ENCODE measurements at regions not wholly inside any gene's neighbourhood (a gene's known extent, or its start where the extent isn't known, plus 50 kb on each side); places are given as distances from the start of the nearest gene placed in this dataset.
"Not testable (repeated sequence)": the region's sequence is repeated elsewhere in the genome, so short reads cannot be mapped to it uniquely, and the experiment has no call there.

GRCh38 chr20:48374031-48374907, 453.5 kb downstream of the PREX1 start:
- TF ChIP-seq L3MBTL2 (conservative IDR thresholded peaks at IDR 0.05), result 0 out of 2 replicates have a peak, but pooled peaks have one; percentile 20
- CTCF ChIA-PET, POLR2A ChIA-PET: not testable (repeated sequence)
- peak; percentile 19 for DNase-seq (ENCODE audit: extremely low spot score)

DNA sequence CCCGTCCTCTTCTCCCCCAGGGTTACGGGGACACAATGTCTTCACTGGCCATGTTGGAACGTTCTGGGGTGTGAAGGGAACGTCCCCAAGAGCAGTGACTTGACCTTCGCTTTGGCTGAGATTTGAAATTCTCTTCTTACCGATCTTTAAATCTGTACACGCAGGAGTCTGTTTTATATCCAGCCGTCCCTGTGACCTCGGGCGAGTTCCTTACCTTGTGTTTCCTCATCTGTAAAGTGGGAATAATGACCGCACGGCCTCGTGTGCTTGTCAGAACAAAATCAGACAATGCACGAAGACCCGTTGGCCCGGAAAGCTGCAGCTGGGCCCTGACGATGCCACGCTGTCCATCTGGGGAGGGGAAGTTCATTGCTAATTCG, 454.3 kb downstream of the PREX1 start:
- POLR2A ChIA-PET, result no interaction called here
- CTCF ChIA-PET, result no interaction called here
- TF ChIP-seq TARDBP (IDR thresholded peaks at IDR 0.05) (no peak), L3MBTL2 (conservative IDR thresholded peaks at IDR 0.05) (no peak), BHLHE40 (IDR thresholded peaks at IDR 0.05; ENCODE audit: borderline replicate concordance) (no peak), LEF1 (IDR thresholded peaks at IDR 0.05; ENCODE audit: borderline replicate concordance) (no peak), HDGF (IDR thresholded peaks at IDR 0.05; ENCODE audit: borderline replicate concordance) (no peak), SUZ12 (IDR thresholded peaks at IDR 0.05) (no peak), ARNT (IDR thresholded peaks at IDR 0.05) (no peak), FOXA1 (IDR thresholded peaks at IDR 0.05) (no peak), FOXM1 (IDR thresholded peaks at IDR 0.05; ENCODE audit: borderline replicate concordance) (no peak), NFRKB (IDR thresholded peaks at IDR 0.05) (no peak), FOXK2 (IDR thresholded peaks at IDR 0.05) (no peak), ELF4 (IDR thresholded peaks at IDR 0.05) (no peak), PKNOX1 (IDR thresholded peaks at IDR 0.05) (no peak), ZNF384 (IDR thresholded peaks at IDR 0.05) (no peak)
- no peak for DNase-seq (ENCODE audit: extremely low spot score)

- DNase-seq (ENCODE audit: extremely low spot score); CTCF ChIA-PET; POLR2A ChIA-PET: not testable (repeated sequence)
Measured at GRCh38 chr20:48372851-48373554, 454.8 kb downstream of the PREX1 start.

DNA sequence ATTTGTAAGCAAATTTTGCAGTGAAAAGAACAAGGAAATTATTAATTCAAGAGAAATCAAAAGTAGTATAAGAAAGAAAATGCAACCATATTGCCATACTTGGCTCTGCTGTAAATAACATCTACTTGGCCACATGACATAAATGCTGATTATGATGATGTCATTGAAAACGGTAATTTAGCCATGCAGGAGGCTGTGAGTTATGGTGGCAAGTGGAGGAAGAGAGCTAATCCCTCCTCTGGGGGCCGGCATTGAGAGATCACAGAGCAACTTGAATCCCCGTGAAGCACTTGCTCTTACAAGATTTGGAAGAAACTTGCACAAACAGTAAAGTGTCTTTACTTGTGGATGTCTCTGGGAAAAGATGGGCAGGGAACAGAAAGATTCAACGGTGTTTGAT, 456.6 kb downstream of the PREX1 start:
- DNase-seq (ENCODE audit: extremely low spot score), result no peak
- TF ChIP-seq HDGF (IDR thresholded peaks at IDR 0.05; ENCODE audit: borderline replicate concordance), result no peak
- no peak for TF ChIP-seq ZNF384 (IDR thresholded peaks at IDR 0.05)
- no peak for TF ChIP-seq FOXM1 (IDR thresholded peaks at IDR 0.05; ENCODE audit: borderline replicate concordance)
- no peak for TF ChIP-seq LEF1 (IDR thresholded peaks at IDR 0.05; ENCODE audit: borderline replicate concordance)
- TF ChIP-seq L3MBTL2 (conservative IDR thresholded peaks at IDR 0.05), result no peak
- no peak for TF ChIP-seq FOXA1 (IDR thresholded peaks at IDR 0.05)
- TF ChIP-seq CTBP1 (IDR thresholded peaks at IDR 0.05; ENCODE audit: borderline replicate concordance), result no peak
- no peak for TF ChIP-seq PKNOX1 (IDR thresholded peaks at IDR 0.05)
- no peak for TF ChIP-seq TARDBP (IDR thresholded peaks at IDR 0.05)
- TF ChIP-seq BHLHE40 (IDR thresholded peaks at IDR 0.05; ENCODE audit: borderline replicate concordance), result no peak
- no peak for TF ChIP-seq SUZ12 (IDR thresholded peaks at IDR 0.05)
- TF ChIP-seq FOXK2 (IDR thresholded peaks at IDR 0.05), result no peak
- POLR2A ChIA-PET, result no interaction called here
- CTCF ChIA-PET, result no interaction called here

DNA sequence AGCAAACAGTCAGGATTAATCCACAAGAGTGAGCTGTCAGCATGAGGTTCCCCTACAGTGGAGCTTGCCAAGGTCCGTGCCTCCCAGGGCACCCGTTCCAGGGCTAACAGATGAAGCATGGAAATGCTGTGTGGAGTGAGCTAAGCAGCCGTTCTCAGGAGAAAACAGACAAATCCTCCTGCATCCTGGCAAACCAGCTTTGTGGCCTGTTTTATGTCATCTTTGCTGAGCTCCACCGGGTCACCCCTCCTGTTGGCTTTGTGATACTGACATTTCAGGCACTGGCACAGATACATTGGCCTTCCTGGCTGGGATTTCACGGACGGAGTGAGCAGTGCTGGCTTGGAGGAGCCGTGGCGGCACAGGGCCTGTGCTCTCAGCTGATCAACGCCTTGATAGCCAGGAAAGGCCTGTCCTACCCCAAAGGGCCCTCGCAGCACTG, 459.2 kb downstream of the PREX1 start:
- POLR2A ChIA-PET; DNase-seq (ENCODE audit: extremely low spot score): not testable (repeated sequence)
- CTCF ChIA-PET, result interaction anchor here (0.6 kb wide), 1 partner anchor 20 kb away, joined by 3 read pairs; no protein-coding TSS in a partner anchor

DNA sequence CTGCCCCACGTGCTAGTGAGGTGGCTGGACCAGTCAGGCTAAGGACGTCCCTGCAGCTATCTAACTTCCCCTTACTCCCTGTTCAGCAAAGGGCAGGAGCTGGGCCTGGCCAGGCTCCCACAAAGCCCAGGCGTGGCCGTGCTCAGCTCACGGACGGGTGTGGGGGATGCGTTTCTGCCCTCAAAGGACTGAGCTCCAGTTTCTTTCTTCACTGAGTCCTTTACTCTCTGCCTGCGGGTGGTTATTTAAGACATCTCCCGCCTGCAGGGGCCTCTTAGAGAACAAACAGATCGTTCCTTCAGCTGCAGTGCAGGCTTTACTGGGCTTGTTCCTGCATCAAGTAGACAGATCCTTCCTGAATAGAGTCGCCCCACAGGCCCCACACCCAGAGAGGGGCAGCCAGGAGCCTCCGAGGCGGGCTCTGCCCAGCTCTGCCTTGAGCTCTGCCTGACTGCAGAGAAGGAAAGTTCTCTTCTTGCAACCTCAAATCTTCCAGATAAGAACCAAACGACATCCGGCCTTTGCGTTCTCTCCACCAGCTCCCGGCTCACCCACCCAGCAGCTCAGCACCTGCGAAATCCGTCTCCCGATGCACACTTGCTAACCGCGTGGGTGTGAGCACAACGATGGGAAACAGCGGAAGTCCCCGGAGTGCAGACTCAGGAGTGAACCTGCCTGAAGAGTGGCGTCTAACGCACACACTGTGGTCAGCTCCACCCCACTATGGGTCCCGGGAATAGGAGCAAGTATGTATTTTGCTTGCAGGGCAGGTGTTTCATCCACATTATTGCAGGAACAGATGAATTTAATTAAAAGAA, 460.0 kb downstream of the PREX1 start:
- DNase-seq (ENCODE audit: extremely low spot score); POLR2A ChIA-PET; CTCF ChIA-PET: not testable (repeated sequence)

DNA sequence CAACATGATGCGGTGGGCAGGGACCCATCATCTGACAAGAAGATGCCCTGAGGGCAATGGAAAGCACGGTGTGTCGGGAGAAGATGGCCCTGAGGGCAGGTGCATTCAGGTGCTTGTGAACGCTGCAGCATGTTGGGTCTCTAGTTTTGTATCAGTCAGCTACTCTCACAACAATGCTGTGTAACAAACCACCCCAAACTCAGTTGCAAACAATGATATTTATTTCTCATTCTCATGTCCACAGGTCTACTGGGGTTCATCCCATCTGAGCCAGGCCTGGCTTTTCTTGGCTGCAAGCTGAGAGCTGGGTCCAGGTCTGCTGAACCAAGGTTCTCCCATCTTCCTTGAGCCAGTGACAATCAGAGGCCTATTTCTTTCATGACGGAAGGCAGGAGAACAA, 461.6 kb downstream of the PREX1 start:
- CTCF ChIA-PET, result no interaction called here
- POLR2A ChIA-PET, result no interaction called here
- DNase-seq (ENCODE audit: extremely low spot score), result no peak
- TF ChIP-seq SP1 (IDR thresholded peaks at IDR 0.05) (no peak), ARNT (IDR thresholded peaks at IDR 0.05) (no peak), HDGF (IDR thresholded peaks at IDR 0.05; ENCODE audit: borderline replicate concordance) (no peak), FOXA1 (IDR thresholded peaks at IDR 0.05) (no peak), ZNF384 (IDR thresholded peaks at IDR 0.05) (no peak), FOXM1 (IDR thresholded peaks at IDR 0.05; ENCODE audit: borderline replicate concordance) (no peak), FOXK2 (IDR thresholded peaks at IDR 0.05) (no peak), L3MBTL2 (conservative IDR thresholded peaks at IDR 0.05) (no peak), BHLHE40 (IDR thresholded peaks at IDR 0.05; ENCODE audit: borderline replicate concordance) (no peak), ELF4 (IDR thresholded peaks at IDR 0.05) (no peak)

Measured in HEK293T (cell line).